ENCODE measurements at regions not wholly inside any gene's neighbourhood (a gene's known extent, or its start where the extent isn't known, plus 50 kb on each side); places are given as distances from the start of the nearest gene placed in this dataset.

DNA sequence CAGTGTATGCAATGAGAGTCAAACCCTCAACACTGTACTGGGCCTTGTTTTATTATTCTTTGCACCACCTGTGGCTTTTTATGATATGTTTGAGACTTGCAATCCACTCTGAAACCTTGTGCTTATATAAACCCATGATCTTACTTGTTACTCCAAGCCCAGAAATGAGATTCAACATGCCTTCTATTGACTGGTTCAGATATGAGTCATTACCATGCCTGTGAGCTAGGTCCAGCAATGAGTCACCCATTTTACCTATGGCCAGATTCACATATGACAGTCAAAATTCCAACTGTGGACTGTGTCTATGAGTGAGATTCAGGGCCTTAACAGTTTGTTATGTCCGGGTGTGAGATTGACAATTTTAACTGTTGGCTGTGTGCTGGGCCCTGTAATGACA, 1846.1 kb downstream of the TP53TG3F start:
- TF ChIP-seq POLR2A (IDR thresholded peaks at IDR 0.05; ENCODE audit: extremely low read depth, insufficient read length) (no peak), MYC (IDR thresholded peaks at IDR 0.05; ENCODE audit: low read depth, low read length) (no peak)
- TF ChIP-seq, protein P1, sequence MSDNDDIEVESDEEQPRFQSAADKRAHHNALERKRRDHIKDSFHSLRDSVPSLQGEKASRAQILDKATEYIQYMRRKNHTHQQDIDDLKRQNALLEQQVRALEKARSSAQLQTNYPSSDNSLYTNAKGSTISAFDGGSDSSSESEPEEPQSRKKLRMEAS (IDR thresholded peaks at IDR 0.05; ENCODE audit: low read depth, low read length), result no peak
- TF ChIP-seq, protein P2, sequence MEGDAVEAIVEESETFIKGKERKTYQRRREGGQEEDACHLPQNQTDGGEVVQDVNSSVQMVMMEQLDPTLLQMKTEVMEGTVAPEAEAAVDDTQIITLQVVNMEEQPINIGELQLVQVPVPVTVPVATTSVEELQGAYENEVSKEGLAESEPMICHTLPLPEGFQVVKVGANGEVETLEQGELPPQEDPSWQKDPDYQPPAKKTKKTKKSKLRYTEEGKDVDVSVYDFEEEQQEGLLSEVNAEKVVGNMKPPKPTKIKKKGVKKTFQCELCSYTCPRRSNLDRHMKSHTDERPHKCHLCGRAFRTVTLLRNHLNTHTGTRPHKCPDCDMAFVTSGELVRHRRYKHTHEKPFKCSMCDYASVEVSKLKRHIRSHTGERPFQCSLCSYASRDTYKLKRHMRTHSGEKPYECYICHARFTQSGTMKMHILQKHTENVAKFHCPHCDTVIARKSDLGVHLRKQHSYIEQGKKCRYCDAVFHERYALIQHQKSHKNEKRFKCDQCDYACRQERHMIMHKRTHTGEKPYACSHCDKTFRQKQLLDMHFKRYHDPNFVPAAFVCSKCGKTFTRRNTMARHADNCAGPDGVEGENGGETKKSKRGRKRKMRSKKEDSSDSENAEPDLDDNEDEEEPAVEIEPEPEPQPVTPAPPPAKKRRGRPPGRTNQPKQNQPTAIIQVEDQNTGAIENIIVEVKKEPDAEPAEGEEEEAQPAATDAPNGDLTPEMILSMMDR (IDR thresholded peaks at IDR 0.05; ENCODE audit: low read depth, low read length), result no peak
- no peak for DNase-seq (ENCODE audit: low read depth)
- H3K4me3 ChIP-seq (ENCODE audit: low read depth, low read length), result no peak overlapping the region

DNA sequence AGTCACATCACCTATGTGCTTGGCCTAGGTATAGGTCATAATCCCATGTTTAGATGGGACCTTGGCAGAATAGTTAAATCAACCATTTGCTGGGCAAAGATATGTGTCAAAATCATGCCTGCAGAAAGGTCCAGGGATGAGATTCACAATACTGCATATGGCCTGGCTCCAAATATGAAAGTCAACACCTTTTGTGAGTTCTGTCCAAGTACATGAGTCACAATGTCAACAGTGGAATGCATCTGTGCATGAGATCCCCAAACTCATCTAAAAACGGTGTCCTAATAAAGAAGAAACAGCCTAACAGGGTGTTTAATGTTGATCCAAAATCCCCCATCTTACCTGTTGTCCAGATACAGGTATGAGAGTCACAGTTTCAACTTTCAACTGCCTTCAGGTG, 1847.5 kb downstream of the TP53TG3F start:
- TF ChIP-seq, protein P2 (IDR thresholded peaks at IDR 0.05; ENCODE audit: low read depth, low read length), result no peak
- TF ChIP-seq, protein P1 (IDR thresholded peaks at IDR 0.05; ENCODE audit: low read depth, low read length), result no peak
- no peak for TF ChIP-seq POLR2A (IDR thresholded peaks at IDR 0.05; ENCODE audit: extremely low read depth, insufficient read length)
- no peak for TF ChIP-seq MYC (IDR thresholded peaks at IDR 0.05; ENCODE audit: low read depth, low read length)
- DNase-seq (ENCODE audit: low read depth), result no peak
- no peak overlapping the region for H3K4me3 ChIP-seq (ENCODE audit: low read depth, low read length)

DNA sequence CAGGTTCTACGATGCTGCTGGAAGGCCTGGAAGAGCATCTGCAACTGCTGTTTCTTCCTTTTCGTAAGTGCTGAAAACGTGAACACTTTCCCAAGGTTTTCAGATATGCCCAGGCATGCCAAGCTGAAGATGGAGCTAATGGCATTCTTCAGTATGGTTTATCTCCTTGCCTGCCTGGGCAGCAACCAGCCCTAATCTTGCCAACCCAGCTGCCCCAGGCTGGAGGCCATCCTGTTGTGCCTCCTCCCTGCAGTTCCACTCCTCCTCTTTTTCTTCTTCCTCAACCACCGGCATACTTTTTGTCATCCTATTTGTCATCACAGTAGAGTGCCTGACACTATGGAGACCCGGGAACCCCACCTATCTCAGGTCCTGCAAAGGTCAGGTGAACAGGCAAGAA, 1849.3 kb downstream of the TP53TG3F start:
- TF ChIP-seq, protein P2 (IDR thresholded peaks at IDR 0.05; ENCODE audit: low read depth, low read length), result no peak
- TF ChIP-seq, protein P1 (IDR thresholded peaks at IDR 0.05; ENCODE audit: low read depth, low read length), result no peak
- no peak for TF ChIP-seq POLR2A (IDR thresholded peaks at IDR 0.05; ENCODE audit: extremely low read depth, insufficient read length)
- no peak for TF ChIP-seq MYC (IDR thresholded peaks at IDR 0.05; ENCODE audit: low read depth, low read length)
- no peak for DNase-seq (ENCODE audit: low read depth)
- no peak overlapping the region for H3K4me3 ChIP-seq (ENCODE audit: low read depth, low read length)

DNA sequence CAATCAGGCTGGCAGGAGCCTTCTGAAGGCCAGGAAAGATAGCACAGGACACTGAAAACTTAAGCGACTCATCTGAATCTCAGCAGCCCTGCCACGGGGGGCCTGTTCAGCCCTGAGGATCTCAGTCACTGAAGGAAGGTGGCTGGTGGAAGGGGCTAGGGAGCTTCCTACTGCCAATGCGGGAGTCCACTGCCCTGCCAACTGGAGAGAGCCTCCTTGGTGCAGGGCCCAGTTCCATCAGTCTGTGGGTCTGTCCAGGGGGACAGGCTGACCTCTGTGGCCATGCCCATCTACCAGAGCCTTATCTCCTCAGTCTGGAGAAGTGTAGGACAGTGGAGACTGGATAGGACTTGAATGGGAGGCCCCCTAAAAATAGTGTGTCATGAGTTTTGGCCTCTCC, 1851.6 kb downstream of the TP53TG3F start:
- TF ChIP-seq, protein P1 (IDR thresholded peaks at IDR 0.05; ENCODE audit: low read depth, low read length), result no peak
- TF ChIP-seq POLR2A (IDR thresholded peaks at IDR 0.05; ENCODE audit: extremely low read depth, insufficient read length) (no peak), MYC (IDR thresholded peaks at IDR 0.05; ENCODE audit: low read depth, low read length) (no peak)
- TF ChIP-seq, protein P2 (IDR thresholded peaks at IDR 0.05; ENCODE audit: low read depth, low read length), result no peak
- no peak for DNase-seq (ENCODE audit: low read depth)
- no peak overlapping the region for H3K4me3 ChIP-seq (ENCODE audit: low read depth, low read length)

DNA sequence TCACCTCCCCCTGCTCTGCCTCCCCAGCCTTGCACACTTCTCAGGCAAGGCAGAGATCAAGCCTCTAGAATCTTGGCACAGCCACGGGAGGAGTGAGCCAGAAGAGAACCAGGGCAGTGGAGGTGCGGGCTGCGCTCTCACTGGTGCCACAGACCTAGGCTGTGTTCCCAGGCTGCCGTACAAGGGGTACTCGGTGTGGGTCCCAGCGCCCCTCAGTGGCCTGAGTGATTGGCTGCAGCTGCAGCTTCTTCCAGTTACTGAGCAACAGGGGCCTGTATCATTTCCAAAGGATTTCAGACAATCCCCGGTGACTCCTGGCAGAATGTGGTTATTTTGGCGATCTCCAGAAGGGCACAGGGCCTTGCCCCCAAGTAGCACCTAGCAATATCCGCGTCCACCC, 1852.1 kb downstream of the TP53TG3F start:
- TF ChIP-seq, protein P1 (IDR thresholded peaks at IDR 0.05; ENCODE audit: low read depth, low read length), result no peak
- TF ChIP-seq, protein P2 (IDR thresholded peaks at IDR 0.05; ENCODE audit: low read depth, low read length), result peak; percentile 28
- no peak for TF ChIP-seq POLR2A (IDR thresholded peaks at IDR 0.05; ENCODE audit: extremely low read depth, insufficient read length)
- TF ChIP-seq MYC (IDR thresholded peaks at IDR 0.05; ENCODE audit: low read depth, low read length), result no peak
- peak; percentile 21 for DNase-seq (ENCODE audit: low read depth)
- H3K4me3 ChIP-seq (ENCODE audit: low read depth, low read length), result no peak overlapping the region

DNA sequence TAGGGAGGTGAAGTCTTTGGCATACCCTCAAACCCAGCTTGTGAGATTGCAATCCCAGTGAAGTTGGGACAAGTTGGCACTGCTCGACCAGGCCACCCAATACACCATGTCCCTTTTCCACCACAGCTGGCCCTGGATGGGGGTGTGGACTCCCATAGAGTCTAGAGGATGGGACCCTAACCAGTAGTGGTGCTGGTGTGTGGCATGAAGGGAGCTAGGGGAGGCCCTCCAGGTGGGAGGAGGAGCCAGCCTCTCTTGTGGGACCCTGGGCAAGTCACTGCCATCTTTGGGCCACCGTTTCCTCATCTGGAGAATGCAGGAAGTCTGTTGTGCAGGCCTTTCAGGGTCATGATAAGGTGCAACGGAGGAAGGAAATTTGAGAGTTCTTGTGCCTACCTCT, 1854.9 kb downstream of the TP53TG3F start:
- H3K4me3 ChIP-seq (ENCODE audit: low read depth, low read length), result no peak overlapping the region
- DNase-seq (ENCODE audit: low read depth), result no peak

More for the DNA sequence above, 1854.9 kb downstream of the TP53TG3F start:
- TF ChIP-seq POLR2A (IDR thresholded peaks at IDR 0.05; ENCODE audit: extremely low read depth, insufficient read length) (no peak), MYC (IDR thresholded peaks at IDR 0.05; ENCODE audit: low read depth, low read length) (no peak)
- TF ChIP-seq, protein P1 (IDR thresholded peaks at IDR 0.05; ENCODE audit: low read depth, low read length), result no peak

Data from NB4 (cell line).